ENCODE measurements at regions not wholly inside any gene's neighbourhood (a gene's known extent, or its start where the extent isn't known, plus 50 kb on each side); places are given as distances from the start of the nearest gene placed in this dataset.

DNA sequence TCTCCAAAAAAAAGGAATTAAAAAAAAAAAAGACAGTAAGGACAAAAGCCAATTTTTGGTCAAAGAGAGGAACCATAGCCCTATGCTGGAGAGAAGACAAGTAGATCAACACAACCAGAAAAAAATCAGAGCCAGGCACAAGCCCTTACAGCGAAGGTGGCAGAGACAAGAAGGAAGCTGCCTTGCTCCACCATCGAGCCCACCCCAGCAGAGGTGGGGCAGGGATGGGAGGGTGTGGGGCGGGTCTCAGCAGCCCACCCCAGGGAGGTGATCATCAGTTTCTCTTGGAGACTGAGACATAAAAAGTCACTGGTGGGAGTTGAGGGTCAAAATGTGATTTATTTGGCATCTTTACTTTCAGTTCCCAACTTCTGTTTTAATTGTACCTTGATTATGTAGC lies 332.4 kb downstream of the FOXO1 start:
- TF ChIP-seq, protein P1, sequence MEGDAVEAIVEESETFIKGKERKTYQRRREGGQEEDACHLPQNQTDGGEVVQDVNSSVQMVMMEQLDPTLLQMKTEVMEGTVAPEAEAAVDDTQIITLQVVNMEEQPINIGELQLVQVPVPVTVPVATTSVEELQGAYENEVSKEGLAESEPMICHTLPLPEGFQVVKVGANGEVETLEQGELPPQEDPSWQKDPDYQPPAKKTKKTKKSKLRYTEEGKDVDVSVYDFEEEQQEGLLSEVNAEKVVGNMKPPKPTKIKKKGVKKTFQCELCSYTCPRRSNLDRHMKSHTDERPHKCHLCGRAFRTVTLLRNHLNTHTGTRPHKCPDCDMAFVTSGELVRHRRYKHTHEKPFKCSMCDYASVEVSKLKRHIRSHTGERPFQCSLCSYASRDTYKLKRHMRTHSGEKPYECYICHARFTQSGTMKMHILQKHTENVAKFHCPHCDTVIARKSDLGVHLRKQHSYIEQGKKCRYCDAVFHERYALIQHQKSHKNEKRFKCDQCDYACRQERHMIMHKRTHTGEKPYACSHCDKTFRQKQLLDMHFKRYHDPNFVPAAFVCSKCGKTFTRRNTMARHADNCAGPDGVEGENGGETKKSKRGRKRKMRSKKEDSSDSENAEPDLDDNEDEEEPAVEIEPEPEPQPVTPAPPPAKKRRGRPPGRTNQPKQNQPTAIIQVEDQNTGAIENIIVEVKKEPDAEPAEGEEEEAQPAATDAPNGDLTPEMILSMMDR (IDR thresholded peaks at IDR 0.05; ENCODE audit: insufficient read depth, missing control alignments) = no peak
- DNase-seq (ENCODE audit: insufficient read length, low spot score) (no peak), FAIRE-seq (no peak)

DNA sequence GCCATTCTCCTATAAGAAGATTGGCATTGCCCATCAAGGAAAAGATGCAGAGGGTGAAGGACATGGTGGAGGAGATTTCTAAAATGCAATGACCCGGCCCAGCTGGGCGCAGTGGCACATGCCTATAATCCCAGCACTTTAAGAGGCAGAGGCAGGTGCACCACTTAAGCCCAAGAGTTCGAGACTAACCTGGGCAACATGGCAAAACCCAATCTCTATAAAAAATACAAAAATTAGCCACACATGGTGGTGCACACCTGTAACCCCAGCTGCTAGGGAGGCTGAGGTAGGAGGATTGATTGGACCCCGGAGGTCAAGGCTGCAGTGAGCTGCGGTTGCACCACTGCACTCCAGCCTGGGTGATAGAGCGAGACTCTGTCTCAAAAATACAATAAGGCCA lies 331.8 kb downstream of the FOXO1 start:
- FAIRE-seq (no peak), DNase-seq (ENCODE audit: insufficient read length, low spot score) (no peak)
- TF ChIP-seq, protein P1 (IDR thresholded peaks at IDR 0.05; ENCODE audit: insufficient read depth, missing control alignments) = no peak

DNA sequence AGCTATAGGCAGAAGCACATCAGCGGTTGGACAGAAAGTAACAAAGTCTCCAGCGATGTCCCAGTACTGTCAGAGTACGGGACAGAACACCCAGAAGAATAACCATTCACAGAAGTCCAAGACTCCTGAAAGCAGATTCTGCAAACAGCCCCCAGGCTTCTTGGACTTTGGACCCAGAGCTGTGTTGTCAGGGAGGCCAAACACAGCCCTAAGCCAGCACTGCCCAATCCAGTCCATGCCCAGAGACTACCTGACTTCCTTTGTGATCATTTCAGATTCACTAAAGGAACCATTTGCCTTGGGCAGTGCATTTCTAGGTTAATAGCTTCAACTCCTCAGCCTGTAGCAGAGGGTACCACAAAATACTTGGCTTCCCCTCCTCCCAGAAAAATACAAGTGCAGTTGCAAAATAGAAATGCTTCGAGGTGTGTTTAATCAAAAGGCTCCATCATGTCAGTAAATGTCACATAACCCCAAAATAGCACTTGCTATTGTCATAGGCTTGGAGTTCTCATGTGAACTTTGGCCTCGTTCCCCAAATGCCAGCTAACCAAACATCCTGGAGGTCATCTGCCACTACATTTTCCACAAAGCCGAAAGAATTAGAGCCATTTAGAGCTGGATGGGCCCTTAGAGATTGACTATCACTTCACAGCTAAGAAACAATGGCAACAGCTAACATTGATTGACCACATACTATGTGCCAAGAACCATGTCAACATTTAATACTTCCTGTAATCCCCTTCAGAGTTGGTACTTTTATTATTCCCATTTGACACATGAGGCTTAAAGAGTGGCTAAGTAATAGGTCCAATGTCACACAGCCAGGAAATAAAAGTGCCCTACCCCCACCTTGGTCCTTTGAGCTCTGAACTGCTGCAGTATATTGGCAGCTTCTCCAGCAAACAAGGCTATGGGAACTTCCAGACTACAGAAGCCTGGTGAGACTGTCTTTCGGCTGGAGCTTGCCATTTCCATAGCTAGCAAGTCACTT lies 329.9 kb downstream of the FOXO1 start:
- DNase-seq (ENCODE audit: insufficient read length, low spot score) (no peak), FAIRE-seq (no peak)
- TF ChIP-seq, protein P1 (IDR thresholded peaks at IDR 0.05; ENCODE audit: insufficient read depth, missing control alignments) = no peak

DNA sequence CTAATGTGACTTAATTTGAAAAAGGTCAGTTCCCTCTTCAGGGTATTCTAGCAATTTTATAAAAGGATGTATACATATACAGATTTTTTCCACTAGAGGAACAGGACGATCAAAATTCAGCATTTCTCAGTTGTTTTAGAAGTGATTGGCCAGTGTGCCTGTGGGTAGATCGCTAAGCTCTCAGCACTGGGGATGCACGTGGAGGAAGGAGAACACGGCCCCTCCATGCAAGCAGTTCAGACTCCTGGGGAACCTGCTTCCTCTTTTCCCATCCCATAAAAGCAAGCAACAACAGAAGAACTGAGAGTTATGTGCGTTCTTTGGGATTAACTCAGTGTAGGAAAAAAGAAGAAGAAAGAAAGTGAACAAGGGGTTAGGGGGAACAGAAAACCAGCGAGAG lies 328.8 kb downstream of the FOXO1 start:
- FAIRE-seq (no peak), DNase-seq (ENCODE audit: insufficient read length, low spot score) (no peak)
- TF ChIP-seq, protein P1 (IDR thresholded peaks at IDR 0.05; ENCODE audit: insufficient read depth, missing control alignments) = no peak

DNA sequence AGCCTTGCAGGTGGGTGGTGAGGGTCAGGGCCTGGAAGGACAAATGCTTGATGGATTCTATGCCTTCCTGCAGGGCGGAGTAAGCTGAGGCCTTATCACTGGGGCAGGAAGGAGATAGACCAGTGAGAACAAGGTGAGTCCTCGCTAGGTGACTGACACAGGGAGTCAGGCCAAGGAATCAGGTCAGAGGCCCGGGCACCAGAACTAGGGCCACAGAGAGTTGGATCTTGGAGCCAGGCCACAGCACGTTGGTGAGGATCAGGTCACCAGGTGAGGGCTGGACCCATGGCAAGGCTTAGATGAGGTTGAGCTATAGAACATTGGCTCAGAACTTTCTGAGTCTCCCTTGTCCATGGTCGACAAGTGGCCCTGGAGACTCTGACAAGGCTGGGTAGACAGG lies 328.2 kb downstream of the FOXO1 start:
- DNase-seq (ENCODE audit: insufficient read length, low spot score) (no peak), FAIRE-seq (no peak)
- TF ChIP-seq, protein P1 (IDR thresholded peaks at IDR 0.05; ENCODE audit: insufficient read depth, missing control alignments) = no peak

DNA sequence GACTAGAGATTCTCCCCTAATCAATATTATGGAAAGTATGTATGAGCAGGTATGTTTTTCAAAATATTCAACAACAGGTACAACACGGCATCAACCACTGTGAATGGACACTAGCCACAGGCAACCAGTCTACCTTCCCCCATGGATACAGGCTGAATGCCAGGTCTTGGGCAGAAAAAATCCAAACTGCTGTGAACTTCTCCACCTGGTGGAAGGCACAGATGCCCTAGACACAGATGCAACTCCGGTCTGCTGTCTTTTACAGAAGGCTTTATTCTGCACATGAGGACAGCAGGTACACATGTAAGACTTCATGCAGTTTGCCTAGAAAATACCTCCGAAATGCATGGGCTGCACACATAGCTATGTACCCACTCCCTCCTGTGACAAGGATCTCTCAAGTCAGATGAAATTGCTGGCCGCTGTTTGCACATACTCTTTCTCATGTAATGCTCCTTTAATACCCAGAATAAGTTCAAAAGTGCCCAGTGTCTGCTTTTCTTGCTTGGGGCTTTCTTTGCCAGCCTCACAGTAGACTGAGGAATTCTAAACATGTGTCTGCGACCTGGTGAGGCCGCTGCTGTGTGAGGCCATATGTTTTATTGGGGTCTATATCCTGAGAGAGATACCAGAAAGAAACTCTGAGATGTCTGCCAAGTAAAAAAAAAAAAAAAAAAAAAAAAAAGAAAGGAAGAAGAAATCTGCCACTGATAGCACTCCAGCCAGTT lies 325.9 kb downstream of the FOXO1 start:
- FAIRE-seq = no peak
- DNase-seq (ENCODE audit: insufficient read length, low spot score) = no peak
- TF ChIP-seq, protein P1 (IDR thresholded peaks at IDR 0.05; ENCODE audit: insufficient read depth, missing control alignments) = no peak

Data from D721Med (cell line).